Stimulated activated CD4-positive, alpha-beta T cell treated with anti-CD3 and anti-CD28 coated beads, Interleukin-15, amount 100 ng/mL, for 48 hours (primary cell): ENCODE measurements at regions not wholly inside any gene's neighbourhood (a gene's known extent, or its start where the extent isn't known, plus 50 kb on each side); places are given as distances from the start of the nearest gene placed in this dataset.

Source experiments
- DNase-seq, 2 donors: peaks; one replicate each; pipeline ENCODE4 v3.0.0-alpha.2; 2020; ENCODE audit warnings: low read depth in 2 of 2

DNA sequence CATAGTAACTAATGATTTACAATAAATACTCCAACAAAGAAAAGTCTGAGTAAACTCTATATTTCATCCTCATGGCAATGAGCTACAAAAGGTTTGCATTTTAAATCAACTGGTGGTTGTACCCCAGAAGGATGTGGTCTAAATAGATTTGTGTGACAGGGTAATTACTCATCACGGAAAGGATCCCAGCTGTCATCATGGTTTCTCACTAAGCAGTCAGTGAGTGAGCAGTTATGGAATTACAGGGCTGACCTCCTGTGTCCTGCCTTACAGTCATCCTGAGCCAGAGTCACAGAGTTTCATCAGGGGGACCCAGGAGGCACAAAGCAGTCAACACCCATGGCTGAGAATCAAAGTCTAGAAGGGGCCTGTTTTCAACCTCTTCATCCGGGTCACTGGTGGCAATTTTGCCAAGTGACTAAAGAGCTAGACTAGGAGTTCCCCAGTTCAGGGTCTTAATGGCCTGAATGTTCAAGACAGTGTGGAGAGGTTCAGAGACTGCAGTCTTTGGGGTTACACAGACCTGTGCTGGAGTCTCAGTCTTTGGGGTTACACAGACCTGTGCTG is 210.7 kb upstream of the SLC24A2 start:
- peak; percentile 57 to 71 for DNase-seq

DNA sequence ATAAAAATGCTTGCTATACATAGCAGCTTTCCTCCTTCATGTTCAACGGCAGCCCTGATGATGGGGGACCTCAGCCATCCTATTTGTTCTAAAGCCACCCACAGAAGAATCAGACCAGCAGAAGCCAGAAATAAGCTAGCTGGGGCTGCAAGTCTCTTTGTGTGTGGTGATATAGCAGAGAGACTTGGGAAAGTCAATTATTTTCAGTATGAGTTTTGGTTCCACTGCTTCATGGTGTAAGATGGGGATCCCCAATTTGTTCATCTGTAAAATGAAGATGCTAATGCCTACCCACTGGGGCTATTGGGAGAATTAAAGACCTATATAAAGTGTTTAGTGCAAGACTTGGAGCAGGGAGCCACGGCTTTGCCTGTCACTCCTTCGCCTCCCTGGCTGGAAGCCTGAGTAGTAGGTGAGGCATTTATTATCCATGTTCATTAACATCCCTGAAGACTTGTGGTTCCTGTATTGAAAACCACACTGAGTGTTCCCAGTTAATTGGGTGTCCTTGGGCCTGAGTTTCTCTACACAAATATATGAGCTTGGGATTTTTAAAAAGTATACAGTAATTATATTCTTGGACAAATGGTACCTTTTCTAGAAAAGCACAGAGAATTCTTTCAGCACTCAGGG is 210.1 kb upstream of the SLC24A2 start:
- no peak for DNase-seq

DNA sequence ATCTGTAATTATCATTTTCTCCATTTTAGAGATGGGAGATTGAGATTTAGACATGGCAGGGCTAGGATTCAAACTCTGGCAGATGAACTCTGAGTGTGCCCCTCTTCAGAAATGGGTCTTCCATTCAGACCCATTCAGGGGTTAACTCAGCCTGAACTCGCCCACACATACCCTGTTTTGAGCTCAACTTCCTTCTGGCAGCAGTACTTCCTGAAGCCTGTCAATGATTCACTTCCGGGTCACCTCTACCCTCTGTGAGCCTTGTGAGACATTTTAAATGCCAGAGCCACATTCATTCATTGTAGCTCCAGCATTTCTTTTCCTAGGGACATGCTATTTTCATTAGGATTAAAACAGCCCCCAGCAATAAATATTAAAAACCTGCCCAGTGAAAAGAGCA is 209.3 kb upstream of the SLC24A2 start:
- no peak for DNase-seq

DNA sequence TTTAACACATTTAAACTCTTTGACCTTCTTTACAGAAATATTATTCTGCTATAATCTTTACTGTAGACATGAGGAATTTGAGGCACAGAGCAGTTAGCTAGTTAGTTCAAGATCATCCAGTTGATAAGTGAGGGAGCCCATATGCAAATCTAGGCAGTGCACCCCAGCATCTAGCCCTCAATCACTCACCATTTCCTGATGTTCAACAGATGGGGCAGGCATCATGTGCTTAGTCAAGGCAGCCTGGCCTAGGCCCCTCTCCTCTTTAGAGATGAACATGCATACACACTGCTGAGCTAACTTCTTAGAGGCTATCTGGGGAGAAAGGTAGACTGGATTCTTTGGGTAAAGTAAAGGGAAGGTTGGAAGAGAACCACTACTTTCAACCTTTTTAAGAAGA is 206.8 kb upstream of the SLC24A2 start:
- DNase-seq = no peak

DNA sequence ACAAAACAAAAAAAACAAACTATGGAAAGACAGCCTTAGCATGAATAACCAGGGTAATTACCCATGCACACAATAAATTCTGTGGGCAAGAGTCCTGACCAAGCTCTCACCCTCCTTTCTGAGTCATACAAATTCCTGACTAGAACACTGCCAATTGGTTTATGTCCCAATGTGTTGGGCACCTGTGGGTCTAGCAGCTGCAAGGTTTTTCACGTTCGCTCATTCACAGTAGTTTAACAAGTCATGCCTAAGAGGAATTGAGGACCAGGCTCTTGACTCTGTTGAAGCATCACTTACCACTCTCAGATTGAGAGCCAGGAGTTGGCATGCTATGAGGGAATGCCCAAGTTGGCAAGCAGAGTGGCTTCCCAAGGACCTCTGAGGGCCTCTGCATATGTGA is 205.5 kb upstream of the SLC24A2 start:
- DNase-seq = no peak

DNA sequence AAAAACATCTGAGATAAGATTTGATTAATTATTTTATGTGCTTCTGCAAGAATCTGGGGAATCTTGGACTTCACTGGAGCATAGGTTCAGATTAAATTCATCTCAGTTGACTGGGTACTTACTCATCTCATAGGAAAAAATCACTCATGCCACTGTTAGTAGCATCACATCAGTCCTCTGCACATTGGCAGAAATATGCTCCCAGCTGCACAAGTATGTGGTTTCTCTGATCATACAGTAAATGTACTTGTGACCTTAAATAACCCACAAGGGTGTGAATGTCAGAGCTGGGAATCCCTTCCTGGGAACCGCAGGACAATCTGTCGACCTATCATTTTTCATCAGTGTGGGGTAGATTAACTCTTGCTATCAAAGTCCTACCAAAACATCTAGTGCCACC is 203.7 kb upstream of the SLC24A2 start:
- DNase-seq = no peak

DNA sequence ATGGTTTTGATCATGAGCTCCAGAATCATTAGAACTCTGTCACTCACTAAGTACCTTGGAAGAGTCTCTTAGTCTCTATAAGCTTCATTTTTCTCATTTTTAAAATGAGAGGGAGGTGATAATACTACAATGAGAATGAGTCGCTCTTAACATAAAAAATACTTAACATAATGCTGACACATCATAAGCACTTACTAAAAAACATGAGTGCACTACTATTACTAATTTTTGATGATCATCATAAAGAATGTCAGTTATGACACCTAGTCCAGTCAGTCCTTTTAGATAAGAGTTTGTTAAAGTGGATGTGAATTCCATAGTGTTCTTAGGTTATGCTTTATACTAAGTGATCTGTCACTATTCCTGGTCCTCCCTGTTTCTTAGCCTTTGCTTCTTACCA is 200.4 kb upstream of the SLC24A2 start:
- no peak for DNase-seq

DNA sequence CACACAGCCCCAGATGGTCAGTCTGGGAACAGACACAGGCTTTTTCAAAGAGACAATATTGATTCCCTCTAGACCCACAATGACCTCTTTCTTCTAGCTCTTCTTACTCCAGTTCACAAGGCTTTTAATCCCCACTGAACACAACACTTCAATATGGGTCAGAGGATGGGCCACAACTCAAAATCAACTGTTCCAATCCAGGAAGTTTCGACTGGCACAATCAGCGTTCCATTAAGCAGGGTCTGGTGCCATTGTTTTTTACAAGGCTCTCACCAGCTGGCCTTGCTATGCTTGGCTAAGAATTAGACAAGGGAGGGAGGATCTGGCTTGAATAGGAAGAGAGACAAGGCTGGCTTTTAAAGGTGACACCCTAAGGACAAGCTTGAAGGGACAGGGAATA is 199.4 kb upstream of the SLC24A2 start:
- DNase-seq = no peak

DNA sequence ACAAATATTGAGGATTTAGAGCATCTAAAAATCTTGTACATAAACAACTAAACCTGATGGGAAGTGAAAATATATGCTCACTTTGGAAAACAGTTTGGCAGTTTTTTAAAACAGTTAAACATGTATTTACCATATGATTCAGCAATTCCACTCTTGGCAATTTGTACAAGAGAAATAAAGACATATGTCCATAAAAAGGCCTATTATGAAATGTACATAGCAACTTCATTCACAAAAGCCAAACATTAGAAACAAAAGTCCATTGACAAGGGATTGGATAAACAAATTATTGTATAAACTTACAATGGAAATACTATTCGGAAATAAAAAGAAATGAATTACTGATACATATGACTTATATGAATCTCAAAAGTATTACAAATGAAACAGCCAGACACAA is 196.2 kb upstream of the SLC24A2 start:
- DNase-seq = no peak

DNA sequence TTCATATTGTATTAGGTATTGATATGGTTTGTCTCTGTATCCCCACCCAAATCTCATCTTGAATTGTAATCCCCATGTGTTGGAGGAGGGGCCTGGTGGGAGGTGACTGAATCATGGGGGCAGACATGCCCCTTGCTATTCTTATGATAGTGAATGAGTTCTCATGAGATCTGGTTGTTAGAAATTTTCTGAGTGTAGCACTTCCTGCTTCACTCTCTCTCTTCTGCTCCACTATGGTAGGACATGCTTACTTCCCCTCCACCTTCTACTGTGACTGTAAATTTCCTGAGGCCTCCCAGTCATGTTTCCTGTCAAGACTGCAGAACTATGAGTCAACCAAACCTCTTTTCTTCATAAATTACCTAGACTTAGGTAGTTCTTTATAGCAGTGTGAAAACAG is 187.4 kb upstream of the SLC24A2 start:
- DNase-seq = peak in 1 of 2 donors; percentile 19

DNA sequence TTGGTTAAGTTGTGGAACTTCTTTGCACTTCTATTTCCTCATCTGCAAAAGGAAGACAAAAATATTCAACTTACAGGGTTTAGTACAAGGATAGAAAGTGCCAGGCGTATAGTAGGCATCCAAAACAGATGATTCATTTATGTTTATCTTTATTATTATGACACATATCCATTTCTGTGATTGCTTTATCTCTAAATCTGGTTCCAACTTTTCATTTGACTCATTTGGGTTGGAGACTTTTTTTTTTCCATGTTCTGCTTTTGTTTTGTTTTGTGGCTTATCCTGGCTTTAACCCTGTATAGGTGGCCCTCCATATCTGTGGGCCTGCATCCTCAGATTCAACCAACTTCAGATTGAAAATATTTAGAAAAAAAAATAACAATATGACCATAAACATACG is 186.7 kb upstream of the SLC24A2 start:
- no peak for DNase-seq

DNA sequence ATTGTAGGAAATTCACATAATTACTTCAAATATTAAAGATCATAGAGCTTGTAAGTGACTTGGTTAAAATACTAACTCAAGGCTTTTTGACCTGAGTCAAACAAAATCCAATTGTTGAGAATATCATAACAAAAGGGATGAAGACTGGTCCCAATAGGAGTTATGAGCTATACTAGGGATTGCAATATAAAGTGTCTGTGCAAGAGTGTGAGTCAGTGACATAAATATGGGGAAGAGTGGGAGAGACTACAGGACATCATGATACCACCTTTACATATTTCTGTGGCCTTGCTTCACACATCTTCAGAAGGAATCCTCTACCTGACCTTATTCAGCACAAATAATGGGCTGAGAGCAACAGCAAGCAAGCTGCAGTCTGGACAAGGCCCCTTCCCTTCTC is 180.9 kb upstream of the SLC24A2 start:
- no peak for DNase-seq

DNA sequence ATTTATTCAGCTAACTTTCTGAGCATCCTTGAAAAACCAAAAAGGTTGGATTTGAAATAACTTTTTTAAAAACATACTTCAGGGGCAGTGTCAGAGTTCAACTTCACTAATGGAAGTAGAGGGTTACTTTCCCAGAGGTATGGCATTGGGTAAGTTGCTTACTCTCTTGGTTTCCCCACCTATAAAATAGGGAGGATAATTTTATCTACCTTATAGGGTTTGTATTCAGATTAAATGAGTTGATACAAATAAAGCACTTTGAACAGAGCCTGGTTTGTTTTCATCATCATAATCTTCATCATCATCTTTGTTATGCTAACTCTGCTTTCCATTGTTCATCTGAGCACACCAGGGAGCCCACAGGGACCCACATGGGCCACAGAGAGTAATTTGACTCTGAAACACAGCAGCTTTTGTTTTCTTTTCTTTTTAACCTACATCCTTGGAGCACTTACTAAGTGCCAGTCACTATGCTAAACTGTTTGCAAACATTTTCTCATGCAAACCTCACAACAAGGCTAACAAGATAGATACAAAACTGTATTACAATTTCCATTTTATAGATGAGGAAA is 179.1 kb upstream of the SLC24A2 start:
- no peak for DNase-seq

DNA sequence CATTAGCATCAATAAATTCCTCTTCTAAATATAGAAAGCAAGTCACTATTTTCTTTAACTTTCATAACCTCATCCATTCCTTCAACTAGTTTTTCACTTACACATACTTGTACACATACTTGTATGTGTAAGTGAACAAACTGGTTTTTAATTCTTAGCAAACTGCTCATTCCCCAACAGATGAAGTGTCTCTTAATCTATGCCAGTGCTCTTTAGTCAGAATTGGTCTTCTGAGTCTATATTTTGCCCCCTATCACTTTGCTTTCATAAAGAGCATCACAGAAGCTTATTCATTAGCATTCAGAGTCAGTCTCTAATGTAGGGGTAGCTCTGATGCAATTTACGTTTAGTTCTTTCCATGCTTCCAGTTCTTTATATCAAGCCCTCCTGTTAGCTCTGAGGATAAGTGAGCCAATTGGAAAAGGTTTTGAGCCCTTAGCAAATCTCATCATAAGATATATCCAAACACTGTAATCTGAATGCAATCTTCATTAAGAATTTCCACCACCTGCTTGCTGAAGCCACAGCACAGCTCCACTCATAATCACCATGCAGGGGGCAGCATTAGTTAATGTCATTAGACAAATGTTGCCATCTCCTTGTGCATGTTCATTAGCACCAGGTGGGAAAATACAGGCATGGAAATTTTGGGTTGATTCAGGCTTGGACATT is 178.5 kb upstream of the SLC24A2 start:
- no peak for DNase-seq

DNA sequence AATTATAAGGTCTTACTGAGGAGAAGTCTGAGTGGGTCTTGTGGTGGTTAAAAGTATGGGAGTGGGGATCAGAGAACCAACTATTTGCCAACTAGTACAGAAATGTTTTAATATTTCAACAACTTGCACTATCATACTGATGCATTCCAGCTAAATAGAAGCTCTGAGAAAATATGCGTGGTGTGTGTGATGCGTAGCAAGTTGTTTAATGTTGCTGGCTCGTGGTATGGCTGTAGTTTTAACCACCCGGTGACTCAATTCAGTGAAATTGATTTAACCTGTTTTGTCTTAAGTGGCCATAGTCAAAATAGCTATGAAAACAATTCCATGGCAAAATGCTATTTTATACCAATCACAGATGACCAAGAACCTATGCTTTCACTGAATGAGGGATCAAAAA is 176.5 kb upstream of the SLC24A2 start:
- no peak for DNase-seq

DNA sequence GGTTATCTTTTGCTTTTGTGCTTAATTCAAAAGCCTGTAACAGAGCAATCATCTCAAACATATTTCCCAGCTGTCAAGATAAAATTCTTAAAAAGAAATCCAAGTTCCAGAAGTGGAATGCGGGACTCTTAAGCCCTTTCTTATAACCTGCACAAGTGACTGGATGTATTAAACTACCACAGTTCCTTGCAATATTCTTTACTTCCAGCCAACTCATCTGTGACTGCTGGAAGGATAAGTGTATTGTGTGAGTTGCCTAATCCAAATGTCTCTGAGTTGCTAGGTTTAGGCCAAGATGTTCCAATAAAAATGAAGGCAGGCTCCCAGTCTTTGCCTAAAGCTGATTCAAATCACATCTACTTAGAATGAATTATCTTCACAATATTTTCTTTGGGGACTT is 159.2 kb upstream of the SLC24A2 start:
- DNase-seq = no peak

DNA sequence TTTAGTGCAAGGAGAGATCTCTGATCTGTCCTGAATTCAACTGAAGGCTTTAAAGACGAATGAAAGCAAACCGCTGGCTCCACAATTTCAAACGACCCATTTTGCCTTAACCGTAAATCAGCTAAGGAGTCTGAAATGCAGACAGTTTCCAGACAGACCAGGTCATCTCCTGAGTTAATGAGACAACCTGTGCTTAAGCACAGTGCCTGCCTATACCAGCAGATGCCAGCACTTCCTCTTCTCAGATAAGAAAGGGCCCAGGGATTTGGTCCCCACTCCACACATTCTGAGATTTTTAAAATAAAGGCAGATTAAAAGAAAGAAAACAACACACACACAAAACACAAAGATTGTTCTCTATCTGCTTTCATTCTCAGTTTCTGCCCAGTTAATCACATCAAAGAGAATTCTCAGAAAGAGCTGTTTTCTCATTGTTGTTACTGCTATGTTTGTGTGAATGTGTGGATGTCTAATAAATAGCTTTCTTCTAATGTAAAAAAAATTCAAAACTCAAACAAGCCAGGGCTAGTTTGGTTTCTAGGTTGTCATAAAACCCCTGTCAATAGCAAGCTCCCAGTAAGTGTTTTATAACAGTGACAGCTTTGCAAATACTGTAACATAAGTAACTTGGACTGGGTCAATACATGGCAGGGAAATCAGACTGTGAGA is 157.7 kb upstream of the SLC24A2 start:
- DNase-seq = no peak

DNA sequence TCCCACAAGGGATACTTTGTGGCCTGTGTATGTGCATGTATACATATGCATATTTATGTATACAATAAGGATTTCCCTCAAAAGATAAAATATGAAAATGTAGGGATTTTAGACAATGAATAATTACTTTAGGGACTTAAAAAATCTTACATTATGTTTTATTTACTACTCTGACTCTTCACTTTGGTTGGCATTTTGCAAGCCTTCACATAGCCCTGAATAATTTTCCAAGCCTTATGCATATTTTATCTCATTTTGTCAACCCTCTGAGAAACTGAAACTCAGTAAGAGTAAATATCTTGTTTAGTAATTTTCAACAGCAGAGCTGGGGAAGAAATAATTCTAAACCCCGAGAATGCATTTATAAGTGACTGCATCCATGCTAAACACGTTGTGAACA is 153.0 kb upstream of the SLC24A2 start:
- DNase-seq = no peak

DNA sequence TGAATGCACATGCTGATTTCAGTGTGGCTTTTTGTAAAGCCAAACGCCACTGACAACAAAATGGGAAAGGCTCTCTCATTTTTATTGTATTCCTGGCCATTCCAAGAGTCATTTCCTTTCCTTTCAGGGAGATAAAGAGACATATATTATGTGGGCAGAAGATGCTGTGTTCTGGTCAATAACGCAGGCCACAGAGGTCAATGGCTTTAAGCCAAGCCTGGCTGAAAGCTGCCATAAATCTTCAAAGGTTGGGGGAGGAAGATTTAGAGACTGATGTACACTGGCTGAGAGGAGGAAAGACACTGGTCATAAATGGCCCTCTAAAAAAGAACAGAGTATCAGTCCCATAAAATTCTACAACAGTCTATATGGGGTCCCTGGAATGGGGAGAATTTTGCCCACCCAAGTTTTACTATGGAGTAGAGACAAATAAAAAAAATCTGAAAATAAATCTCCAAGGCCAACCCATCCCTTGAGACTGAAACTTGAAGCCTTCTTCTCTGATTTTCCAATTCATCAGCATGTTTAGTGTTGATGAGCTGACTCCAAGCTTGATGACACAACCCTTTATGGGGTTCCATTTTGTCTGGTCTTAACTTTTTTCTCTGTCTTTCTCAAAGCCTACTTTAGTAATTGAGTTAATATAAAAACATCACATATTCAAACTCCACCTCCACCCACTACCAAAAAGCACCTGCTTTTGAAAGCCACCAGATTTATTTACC is 152.1 kb upstream of the SLC24A2 start:
- DNase-seq = no peak

DNA sequence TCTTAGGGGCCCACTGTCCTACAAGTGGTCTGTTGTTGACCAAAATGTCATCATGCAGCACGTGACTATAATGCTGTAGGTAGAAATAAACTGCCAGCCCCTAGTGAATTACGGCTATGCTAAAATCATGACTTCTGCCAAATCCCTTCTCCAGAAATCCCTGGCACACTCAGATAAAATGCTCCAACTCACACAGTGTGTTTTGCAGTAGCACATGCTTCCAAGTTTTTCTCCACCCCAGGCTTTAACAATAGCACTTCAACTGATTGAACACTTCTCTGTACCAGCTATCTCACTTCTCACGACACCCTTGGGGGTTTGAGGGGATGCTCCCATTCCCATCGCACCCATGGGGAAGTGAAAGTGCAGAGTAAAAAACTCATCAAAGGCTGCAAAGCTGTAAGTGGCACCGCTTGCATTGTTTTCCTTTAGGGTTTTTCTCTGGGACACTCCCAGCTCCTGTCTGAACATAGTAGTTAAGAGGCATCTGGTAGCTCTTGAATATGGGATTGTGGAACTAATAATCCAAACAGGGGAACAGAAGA is 151.0 kb upstream of the SLC24A2 start:
- DNase-seq = no peak

DNA sequence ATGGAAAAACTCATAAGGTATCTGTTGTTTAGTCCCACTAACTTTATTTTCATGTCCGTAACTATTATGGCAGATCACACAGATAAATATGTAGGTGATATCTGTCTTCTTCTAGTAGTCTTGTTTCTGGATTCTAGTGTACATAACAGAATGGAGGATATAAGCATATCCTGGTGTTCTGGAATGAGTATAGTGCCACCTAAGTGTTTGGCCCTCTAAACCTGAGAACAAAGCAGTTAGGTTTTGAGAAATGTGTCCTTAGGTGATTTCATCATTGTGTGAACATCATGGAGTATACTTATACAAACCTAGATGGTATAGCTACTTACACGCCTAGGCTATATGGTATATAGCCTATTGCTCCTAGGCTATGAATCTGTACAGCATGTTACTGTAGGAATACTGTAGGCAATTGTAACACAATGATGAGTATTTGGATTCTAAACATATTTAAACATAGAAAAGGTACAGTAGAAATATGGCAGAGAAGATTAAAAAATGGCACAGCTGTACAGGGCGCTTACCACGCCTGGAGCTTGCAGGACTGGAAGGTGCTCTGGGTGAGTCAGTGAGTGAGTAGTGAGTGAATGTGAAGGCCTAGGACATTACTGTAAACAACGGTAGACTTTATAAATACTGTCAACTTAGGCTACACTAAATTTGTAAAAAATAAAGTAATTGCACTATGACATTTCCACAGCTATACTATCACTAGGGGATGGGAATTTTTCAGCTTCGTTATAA is 150.3 kb upstream of the SLC24A2 start:
- no peak for DNase-seq
